ENCODE measurements at regions not wholly inside any gene's neighbourhood (a gene's known extent, or its start where the extent isn't known, plus 50 kb on each side); places are given as distances from the start of the nearest gene placed in this dataset.
"Not testable (repeated sequence)": the region's sequence is repeated elsewhere in the genome, so short reads cannot be mapped to it uniquely, and the experiment has no call there.

DNA sequence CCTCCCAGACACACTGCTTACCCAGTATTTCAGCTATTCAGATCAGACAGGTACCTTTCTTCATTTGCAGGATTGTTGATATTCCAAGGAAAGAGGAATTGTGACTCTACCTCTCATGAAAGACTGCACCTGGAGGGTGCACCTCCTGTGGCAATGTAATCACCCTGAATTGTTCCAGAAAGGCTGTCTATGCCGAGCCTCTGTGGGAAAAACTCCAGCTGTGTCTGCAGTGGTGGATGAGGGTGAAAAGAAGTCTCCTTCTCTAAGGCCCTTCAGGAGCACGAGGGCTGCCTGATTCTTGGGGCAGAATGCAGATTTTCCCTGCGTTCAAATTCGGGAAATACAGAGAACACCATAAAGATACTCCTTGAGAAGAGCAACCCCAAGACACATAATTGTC is 108.2 kb upstream of the ADAMTS3 start:
- DNase-seq (ENCODE audit: low read depth in 3 of 3): no peak

DNA sequence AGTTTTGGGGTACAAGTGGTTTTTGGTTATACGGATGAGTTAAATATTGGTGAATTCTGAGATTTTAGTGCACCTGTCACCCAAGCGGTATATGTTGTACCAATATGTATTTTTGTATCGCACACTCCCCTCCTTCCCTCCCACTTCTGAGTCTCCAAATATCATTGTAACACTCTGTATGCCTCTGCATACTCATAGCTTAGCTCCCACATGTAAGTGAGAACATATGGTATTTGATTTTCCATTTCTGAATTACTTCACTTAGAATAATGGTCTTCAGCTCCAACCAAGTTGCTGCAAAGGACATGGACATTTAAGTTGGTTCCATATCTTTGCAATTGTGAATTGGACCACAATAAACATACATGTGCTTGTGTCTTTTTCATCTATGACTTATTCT is 103.0 kb upstream of the ADAMTS3 start:
- no peak for DNase-seq (ENCODE audit: low read depth in 3 of 3)

DNA sequence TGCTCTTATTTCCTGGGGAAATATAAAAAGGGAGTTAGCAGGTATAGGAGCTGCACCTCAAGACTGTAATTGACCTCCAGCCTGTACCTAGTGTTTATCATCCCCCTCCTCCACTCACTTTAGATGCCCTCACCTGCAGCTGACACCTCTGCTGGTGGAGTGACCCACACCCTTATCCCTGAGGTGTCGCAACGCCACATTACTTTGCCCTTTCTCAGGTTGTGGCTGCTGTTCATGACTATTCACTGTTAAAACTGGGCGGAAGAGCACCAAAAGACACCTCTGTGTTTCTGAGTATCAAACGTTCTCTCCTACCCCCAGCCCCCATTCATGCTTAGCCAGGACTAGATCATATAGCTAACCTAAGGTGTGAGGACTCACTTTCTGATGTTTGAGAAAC is 101.5 kb upstream of the ADAMTS3 start:
- no peak for DNase-seq (ENCODE audit: low read depth in 3 of 3)

DNA sequence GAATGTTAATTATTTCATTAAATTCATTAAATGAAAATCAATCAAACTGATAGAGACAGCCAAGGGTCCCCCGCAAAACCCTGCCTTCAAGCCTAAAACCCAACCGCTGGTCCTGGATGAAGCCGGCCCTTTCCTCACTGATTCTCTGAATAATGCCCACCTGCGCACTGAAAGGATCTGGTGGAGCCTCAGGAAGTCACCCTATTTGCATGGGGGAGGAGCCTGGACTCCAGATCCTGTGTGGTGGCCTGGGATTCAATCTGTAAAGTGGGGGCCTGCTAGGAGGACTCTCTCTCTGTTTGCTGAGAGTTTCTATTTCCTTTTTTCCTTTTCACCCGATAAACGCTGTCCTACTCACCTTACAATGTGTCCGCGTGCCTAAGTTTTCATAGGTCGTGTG is 97.9 kb upstream of the ADAMTS3 start:
- DNase-seq (ENCODE audit: low read depth in 3 of 3): no peak

DNA sequence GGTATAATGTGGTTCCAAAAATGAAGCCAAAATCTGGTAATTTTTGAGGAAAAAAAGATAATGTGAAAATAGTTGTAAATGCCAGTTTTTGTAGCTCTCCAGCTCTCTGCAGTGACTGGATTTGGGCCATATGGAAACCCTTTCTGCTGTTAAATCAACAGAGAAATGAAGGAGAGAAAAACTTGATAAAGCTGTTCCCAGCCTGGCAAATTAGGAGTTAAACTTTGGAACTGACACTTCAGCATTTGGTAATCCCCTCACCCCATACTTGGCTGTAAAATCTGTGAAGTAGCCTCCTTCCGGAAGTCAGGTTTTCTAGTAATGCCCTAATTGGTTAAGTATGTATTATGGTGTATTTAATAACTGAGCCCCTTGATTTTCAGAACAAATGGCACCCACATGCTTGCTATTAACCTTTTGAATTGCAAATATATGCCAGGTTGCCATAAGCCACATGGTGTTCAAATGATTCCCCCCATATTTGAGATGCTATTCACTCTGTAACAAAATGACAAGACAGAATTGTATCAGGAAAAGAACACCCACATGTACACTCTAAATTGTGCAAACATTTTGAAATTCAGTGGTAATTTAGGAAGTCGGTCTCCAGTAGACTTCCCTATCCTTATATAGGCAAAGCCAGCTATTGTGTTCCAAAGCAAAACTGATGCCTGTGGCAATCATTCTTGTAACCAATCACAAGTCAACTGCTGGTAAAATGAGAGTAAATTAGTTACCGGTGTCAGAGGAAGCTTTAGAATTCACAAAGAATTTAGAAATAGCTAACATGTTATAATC is 96.3 kb upstream of the ADAMTS3 start:
- DNase-seq (ENCODE audit: low read depth in 3 of 3): no peak

DNA sequence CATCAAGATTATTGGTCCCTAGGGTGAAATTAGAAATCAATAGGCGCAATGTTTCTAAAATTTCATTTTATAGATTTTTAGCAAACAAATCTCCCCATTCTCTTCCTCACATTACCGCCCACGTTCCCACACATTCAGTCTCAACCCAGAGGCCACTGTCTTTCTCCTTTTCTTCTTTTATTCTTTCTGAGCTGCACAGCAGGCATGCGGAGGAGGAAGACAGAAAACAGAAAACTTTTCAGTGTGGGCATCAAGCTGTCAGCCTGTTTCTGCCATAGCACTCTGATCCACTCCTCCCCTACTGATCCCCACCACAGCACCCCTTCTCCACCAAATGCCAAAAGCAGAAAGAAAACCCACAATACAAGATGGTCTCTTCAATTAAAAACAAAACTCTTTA is 94.8 kb upstream of the ADAMTS3 start:
- DNase-seq (ENCODE audit: low read depth in 3 of 3): no peak

DNA sequence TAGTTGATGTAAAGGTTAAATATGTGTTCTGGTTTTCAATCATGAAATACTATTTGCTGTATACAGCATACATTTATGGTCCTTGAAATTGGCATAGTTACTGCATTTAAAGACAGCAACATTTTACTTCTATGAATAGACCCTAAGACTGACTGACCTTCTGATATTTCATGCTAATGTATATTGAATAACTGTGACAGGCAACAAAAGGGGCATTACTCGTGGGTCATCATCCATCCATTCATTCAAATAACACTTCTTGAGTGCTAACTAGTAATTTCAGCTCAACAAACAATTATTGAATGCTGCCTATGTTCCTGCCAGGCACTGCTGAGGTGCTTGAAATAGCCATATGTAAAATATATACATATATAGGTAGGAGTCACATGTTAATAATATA is 92.8 kb upstream of the ADAMTS3 start:
- DNase-seq (ENCODE audit: low read depth in 3 of 3): no peak

DNA sequence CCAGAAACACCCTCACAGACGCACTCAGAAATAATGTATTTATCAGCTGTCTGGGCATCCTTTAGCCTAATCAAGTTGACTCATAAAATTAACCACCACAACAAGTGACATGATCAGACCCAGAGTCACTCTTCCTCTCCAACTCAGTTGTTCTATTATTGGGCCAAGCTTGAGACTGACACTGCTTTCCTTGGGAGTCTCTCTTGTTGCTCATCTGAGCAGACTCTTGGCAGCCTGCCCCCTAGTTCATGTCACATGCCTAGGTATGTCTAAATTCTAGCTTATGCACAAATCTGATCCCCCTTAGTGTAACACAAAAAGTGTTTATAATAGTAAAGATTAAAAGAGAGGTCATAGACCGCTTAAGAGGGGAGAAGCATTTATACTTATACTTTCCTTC is 72.6 kb upstream of the ADAMTS3 start:
- DNase-seq (ENCODE audit: low read depth in 3 of 3): no peak

DNA sequence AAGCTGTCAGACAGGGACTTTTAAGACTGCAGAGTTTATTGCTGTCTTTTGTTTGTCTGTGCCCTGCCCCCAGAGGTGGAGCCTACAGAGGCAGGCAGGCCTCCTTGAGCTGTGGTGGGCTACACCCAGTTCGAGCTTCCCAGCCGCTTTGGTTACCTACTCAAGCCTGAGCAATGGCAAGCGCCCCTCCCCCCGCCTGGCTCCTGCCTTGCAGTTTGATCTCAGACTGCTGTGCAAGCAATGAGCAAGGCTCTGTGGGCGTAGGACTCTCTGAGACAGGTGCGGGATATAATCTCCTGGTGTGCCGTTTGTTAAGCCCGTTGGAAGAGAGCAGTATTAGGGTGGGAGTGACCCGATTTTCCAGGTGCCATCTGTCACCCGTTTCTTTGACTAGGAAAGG is 67.8 kb upstream of the ADAMTS3 start:
- not testable (repeated sequence) for DNase-seq (ENCODE audit: low read depth in 3 of 3)

DNA sequence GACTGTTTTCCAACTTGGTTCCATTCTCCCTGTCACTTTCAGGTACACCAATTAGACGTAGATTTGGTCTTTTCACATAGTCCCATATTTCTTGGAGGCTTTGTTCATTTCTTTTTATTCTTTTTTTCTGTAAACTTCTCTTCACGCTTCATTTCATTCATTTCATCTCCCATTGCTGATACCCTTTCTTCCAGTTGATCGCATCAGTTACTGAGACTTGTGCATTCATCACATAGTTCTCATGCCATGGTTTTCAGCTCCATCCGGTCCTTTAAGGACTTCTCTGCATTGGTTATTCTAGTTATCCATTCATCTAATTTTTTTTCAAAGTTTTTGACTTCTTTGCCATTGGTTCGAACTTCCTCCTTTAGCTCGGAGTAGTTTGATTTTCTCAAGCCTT is 66.9 kb upstream of the ADAMTS3 start:
- not testable (repeated sequence) for DNase-seq (ENCODE audit: low read depth in 3 of 3)

DNA sequence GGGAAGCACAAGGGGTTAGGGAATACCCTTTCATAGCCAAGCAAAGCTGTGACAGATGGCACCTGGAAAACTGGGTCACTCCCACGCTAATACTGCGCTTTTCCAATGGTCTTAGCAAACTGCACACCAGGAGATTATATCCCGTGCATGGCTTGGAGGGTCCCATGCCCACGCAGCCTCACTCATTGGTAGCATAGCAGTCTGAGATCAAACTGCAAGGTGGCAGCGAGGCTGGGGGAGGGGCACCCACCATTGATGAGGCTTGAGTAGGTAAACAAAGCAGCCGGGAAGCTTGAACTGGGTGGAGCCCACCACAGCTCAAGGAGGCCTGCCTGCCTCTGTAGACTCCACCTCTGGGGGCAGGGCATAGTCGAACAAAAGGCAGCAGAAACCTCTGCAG is 63.2 kb upstream of the ADAMTS3 start:
- DNase-seq (ENCODE audit: low read depth in 3 of 3): not testable (repeated sequence)

DNA sequence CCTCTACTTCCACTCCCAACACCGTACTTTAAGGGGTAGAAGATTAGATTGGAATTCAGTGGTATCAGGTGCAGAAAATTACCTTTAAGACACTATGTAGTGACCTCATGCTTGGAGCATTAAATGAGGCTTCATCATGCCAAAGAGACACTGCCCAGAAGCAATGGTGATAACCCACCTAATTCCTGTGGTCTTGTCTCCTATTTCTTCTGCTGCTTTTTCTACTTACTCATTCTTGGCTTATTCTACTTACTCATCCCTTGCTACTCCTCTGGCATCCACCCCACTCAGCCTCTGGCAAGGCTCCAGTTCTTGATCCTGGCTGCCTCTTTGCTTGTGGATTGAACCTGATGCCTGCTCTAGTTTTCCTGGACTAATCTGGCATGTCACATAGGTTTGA is 62.3 kb upstream of the ADAMTS3 start:
- DNase-seq (ENCODE audit: low read depth in 3 of 3): no peak

DNA sequence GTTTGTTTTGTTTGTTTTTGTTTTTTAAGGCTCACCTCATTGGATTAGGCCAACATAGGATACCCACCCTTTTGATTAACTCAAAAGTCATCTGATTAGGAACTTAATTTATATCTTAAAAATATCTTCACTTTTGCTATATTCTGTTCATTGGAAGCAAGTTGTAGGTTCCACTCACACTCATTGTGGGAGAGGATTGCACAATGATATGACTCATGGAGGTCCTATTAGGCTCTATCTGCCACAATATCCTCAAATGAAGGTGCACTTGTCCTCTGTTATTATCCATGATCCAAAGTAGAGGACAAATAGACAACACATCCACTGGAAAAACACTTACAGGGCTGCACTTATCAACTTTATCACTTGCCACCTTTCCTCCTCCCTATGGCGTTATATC is 60.5 kb upstream of the ADAMTS3 start:
- no peak for DNase-seq (ENCODE audit: low read depth in 3 of 3)

DNA sequence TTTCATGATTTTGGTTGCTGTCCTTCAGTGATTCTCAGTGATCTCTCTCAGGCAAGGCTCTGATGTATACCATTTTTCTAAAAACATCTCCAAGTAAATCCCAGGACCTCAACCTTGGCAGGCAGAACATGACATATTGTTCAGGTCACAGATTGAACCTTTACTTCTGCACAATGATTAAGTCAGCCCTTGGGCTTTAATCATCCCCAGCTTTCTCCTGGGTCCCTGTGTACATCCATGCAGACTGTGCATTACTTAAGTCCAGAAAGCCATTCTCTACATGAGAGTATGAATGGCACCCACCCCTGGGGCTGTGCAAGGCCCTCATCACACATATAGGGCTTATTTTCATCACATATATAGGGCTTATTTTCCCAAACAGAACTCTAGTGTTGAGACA is 58.7 kb upstream of the ADAMTS3 start:
- DNase-seq (ENCODE audit: low read depth in 3 of 3): no peak
